ENCODE measurements at regions not wholly inside any gene's neighbourhood (a gene's known extent, or its start where the extent isn't known, plus 50 kb on each side); places are given as distances from the start of the nearest gene placed in this dataset.
"Not testable (repeated sequence)": the region's sequence is repeated elsewhere in the genome, so short reads cannot be mapped to it uniquely, and the experiment has no call there.

DNA sequence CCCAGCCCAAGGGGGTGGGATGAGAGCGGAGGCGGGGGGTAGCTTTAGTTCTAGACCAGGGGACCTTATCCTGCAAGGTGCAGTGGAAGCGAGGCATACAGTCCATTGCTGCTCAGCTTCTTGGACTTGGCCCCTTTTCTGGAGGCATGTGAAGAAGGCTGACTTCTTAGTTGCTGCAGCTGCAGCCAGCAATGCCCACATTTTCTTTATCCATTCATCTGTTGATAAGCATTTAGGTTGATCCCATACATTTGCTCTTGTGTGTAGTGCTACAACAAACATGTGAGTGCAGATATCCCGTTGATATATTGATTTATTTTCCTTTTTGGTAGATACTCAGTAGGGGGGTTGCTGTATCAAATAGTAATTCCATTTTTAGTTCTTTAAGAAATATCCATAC lies 461.2 kb upstream of the IMPG1 start:
- DNase-seq (ENCODE audit: low spot score), result no peak

DNA sequence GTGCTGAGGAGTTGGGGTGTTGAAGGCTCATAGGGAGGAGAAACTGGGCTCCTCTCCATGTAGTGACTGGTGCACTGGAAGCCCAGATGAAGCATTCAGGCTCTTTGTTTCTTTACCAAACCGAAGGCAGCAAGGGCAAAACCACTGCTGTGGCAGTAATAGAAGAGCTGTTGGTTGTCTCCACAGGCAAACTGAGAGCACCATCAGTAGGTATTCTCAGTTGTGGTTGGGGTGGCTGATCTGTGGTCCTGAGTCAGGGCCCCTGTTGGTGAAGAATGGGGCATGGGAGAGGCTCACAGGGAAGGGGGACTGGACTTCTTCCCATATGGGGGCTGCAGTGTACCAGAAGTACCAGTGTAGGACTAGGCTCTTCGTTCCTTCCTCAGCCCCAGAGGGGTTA lies 460.2 kb upstream of the IMPG1 start:
- DNase-seq (ENCODE audit: low spot score), result no peak

DNA sequence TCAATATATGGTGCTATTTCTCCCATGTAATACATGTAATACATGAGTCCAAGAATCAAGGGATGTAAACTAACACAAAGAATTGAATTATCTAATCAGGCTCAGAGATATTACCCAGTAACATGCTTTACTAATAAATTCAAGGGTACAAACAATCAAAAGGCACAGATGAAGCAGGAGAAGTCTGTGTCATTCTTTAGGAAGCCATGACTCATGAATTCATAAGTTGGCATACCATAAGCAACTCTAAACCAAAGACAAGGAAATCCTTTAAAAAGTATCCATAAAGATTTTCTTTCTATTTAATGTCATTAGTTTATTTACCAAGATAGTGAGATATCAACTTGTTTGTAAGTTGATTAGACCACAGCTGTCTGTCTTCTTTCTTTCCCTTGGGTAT lies 446.0 kb upstream of the IMPG1 start:
- peak; percentile 25 for DNase-seq (ENCODE audit: low spot score)

DNA sequence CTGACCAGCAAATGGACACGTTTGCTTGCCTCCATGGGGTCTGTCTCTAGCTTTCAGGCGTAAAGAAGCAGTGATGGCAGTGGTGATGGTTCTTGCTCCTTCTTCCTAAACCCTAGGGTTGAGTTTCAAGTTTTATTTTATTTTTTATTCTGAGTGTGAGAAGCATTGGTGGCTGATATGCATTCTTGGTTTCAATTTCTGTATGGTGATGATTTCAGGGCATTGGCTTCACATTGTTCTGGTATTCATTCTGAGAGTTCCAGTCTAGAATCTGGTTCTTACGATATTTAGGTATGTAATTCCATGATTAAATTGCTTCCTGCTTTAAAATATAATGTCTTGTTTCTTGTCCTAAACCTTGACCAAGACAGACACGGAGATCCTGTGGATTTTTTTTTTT lies 444.5 kb upstream of the IMPG1 start:
- no peak for DNase-seq (ENCODE audit: low spot score)

DNA sequence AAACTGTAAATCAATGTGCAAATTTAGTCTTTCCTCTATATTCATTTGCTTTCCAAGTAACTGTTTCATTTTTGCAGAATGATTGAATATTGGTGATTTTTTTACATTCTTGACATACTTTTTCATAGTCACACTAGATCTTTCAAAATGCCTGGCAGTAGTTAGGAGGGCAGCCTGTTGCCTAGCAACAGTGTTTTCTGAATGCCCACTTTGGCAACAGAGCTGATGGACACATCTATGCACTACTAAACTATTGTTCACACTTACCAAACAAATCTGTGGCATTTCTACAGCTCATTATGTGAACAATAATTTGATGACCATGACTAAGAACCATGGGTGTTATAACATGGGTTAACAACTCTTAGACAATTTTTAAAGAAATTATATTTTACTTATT lies 438.0 kb upstream of the IMPG1 start:
- no peak for DNase-seq (ENCODE audit: low spot score)

DNA sequence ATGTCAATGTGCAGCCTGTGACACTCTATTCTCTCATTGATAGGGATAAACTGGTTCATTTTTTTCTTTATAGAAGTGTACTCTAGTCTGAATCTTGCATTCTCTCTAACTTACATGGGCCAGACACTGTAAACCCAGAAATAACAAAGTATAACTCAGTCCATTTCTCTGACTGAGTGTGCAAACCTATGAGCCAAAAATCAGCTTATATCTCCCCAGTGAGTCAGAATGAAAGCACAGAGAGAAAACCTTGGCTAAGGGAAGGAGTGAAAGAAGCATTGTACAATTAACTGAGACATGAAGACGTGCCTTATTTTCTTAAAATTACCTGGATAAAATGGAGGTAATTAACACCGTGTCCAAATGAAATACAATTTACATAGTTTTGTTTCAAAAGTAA lies 436.9 kb upstream of the IMPG1 start:
- no peak for DNase-seq (ENCODE audit: low spot score)

DNA sequence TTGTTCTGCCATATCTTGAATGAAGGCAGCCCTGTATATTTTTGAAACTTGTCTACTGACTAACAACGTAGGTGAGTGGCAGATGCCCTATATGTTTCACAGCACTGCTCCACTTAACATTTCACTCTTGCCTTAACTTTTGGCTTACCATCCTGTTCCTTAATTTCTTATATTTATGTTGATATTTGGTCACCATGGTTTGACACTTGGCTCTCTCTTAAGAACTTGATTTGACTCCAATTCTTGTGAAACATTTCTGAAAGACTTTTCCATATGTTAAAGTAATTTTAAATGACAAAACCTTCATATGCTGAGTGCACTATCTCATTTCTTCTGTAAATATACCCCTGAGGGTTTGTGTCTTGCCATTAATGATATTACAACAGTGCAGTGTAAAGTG lies 434.3 kb upstream of the IMPG1 start:
- no peak for DNase-seq (ENCODE audit: low spot score)

DNA sequence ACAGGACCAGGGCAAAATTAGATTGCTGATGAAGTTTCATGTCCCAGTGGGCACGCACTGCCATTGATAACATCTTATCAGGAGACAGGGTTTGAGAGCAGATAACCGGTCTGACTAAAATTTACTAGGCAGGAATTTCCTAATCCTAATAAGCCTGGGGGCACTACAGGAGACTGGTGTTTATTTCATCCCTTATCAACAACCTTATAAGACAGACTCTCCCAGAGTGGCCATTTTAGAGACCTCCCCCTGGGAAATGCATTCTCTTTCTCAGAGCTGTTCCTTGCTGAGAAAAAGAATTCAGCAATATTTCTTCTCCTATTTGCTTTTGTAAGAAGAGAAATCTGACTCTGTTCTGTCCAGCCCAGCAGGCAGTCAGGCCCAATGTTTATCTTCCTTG lies 423.4 kb upstream of the IMPG1 start:
- no peak for DNase-seq (ENCODE audit: low spot score)

DNA sequence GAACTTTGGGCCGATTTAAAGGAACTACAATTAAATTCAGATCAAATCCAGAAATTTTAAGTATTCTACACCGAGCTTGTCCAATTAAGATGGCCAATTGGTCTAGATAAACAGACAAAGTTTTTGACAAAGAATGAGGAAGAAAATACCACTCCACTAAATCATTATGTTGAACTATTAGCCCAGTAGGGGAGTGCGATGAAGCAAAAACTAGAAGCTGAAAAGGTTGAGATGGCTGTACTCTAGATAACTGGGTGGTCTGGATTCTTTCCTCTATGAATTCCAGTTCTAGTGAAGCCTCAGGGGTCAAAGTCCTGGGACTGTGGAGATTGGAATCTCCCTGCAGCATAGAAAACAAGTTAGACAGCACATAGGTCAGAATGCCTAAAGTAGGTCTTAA lies 418.9 kb upstream of the IMPG1 start:
- not testable (repeated sequence) for DNase-seq (ENCODE audit: low spot score)

DNA sequence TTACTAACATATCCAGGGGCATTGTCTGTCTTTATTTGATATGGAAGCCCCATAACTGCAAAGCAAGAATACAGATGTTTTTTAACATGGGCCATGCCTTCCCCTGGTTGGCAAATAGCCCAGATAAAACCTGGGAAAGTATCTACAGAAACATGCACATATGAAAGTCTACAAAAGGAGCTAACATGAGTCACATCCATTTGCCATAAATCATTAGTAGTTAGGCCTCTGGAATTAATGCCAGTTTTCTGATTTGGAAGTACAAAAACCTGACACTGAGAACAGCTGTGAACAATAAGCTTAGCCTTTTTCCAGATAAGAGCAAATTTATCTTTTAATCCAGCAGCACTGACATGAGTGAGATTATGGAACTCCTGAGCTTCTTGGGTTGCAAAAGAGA lies 418.0 kb upstream of the IMPG1 start:
- no peak for DNase-seq (ENCODE audit: low spot score)

DNA sequence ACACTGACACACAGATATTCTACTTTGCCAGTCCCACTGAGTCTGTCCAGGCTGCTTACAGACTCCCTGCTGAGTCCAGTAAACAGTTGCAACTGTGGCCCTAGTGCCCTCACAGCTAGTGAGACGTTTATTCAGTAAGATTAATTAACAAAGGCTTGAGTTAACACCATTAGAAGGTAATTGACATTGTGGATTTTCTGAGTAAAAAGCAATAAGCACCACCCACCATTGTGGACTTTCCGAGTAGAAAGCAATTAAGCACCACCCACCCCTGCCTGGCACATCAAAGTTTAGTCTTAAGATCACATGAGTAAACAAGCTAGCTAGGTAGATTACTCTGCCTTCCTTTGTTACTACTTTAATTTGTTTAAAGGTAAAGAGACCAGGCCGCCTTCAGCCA lies 408.6 kb upstream of the IMPG1 start:
- DNase-seq (ENCODE audit: low spot score), result no peak

DNA sequence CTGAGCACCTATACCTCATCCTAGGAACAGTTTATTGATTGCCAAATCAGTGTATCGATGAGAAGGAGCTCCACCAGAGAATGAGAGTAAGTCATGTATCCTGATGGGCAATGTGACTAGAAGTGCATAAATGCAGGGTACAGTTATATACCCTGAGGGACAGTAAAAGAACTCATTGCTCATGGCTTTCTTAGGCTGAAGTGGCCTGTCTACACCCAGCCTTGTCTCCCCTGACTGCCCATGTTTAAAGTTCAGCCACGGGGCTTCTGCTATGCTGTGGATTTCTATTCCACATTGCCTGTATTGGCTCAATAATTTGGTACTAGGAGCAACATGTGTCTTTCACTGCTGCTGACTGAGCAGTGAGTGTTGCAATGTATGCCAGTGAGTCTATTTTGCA lies 400.4 kb upstream of the IMPG1 start:
- DNase-seq (ENCODE audit: low spot score), result no peak

DNA sequence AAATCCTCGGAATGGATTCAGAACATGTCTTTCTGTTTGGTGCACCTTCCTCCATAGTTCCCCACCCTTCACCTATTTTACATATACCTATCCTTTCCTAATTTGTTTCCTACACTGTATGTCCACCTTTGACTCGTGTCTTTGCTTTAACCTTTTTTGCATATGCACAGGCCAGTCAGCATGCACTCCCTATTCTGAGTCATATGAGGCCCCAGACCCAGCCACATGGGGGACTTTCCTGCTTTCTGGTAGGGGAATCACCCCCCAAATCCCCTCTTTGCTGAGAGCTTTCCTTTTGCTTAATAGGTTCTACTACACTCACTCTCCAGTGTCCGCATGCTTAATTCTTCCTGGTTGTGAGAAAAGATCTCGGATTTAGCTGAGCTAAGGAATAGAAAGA lies 393.8 kb upstream of the IMPG1 start:
- DNase-seq (ENCODE audit: low spot score), result no peak

DNA sequence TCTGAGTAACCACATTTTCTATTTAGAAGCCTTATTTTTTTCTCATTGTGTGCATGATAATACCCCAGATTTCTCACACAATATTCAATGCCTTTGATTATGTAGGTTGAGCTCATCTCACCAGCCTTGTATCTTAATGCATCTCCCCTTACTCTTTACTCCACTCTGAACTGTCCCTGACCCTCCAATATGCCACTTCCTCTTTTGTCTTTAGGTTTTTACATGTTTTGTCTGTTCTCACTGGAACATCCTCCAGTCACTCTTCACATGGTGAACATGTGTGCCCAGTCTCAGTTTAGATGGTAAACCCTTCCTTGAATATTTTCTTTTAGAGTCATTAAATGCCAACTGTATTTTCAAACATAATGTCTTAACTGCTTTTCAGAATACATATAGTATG lies 392.9 kb upstream of the IMPG1 start:
- DNase-seq (ENCODE audit: low spot score), result no peak

DNA sequence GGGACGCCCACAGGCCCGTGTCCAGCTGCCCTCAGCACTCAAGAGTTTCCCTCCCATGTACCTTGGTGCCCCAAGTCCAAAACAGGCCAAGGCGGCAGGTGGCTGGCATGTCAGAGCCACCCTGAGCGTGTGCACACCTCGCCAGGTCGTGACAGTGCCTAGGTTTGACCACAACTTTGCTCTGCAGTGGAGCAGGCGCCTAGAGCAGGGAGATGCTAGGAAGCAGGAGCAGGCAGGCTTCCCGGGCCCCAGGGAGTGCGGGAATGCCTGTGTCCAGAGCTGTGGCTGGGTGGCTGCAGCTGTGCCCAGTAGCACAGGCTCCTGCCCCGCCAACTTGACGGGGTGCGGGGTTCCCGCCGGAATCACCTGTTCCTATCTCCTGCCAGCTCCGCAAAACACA lies 380.8 kb upstream of the IMPG1 start:
- DNase-seq (ENCODE audit: low spot score), result no peak

DNA sequence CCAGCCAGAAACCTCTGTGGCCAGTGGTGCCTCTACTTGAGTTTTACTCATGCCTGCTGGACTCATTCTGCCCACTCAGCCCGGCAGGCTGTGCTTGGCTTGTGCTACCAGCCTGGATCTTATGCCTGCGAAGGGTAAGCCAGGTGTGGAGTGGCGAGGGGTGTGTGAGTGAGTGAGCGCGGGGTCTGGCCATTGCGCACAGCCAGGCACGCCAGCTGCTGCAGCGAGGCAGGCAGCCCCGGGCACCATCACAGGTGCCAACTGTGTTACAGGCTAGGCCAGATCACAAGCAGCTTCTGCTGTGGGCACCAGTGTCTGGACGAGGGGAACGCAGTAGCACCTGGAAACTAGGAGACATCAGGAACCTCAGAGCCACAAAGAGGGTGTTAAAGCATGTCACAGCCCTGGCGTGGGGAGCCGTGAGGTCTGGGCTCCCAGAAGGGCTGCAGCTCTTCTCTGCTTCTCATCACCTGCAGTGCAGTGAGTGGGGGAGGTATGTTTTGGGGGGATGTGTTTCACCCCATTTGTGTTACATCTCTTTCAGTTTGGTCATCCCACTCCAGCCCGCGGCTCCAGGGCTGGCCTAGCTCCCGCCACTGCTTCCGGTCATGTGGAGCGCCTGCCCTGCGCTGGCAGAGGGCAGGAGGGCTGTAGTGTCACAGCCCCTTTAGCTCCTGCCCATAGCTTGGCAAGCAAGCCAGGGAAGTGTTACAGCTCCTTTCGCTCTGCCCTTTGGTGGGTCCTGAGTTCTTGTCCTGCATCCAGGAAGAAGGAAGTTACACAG lies 379.7 kb upstream of the IMPG1 start:
- DNase-seq (ENCODE audit: low spot score), result no peak

DNA sequence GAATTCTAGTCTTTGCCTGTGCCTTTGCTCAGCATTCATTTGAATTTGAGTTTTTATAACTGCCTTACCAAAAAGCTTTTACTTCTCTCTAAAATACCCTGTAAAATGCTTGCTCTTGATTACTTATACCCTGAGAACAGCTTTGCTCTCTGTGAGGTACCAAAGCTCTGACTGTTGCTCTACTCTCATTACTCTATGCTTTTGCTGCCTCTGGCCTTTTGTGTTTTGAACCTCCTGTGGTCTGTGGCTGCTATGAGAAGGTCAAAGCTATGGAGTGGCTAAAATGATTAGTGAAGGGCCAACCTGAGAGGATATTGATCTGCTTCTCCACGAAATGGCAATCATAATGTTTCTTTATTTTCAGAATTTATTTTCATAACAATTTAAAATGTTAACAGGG lies 375.6 kb upstream of the IMPG1 start:
- no peak for DNase-seq (ENCODE audit: low spot score)

DNA sequence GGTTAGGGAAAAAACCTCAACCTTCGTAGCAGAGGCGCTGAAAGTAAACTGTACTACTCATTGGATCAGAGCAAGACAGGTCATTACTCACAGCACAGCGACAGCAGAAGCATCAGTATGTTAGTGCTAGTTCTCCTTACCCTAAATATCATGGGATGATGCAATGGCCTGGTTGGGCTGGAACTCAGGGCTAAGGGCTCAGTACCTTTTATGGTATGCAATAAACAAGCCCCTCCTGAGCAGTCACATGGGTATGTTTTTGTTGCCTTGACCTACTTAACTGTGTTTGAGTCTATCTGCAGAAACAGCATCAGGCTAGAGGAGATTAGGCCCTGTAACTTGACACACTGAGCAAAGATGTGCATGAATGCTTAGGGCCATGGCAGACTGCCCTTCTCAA lies 369.4 kb upstream of the IMPG1 start:
- DNase-seq (ENCODE audit: low spot score), result no peak

DNA sequence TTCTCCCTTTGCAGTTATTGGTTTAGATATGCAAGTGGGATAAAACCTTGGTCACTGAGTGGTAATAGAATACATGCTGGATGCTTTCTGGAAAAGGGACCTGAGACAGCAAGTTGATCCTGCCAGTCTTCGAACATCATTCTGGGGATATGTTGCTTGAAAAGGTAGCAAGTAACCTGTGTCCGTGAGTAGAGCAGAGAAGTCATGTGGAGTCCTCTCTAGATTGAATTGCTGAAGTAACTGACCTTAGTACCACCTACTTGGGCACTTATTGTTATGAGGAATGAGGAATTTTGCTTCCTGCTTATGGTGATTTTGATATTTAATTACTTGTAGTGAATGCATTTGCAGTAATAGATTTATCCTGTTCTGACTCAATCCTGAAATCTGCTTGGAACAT lies 367.3 kb upstream of the IMPG1 start:
- no peak for DNase-seq (ENCODE audit: low spot score)

DNA sequence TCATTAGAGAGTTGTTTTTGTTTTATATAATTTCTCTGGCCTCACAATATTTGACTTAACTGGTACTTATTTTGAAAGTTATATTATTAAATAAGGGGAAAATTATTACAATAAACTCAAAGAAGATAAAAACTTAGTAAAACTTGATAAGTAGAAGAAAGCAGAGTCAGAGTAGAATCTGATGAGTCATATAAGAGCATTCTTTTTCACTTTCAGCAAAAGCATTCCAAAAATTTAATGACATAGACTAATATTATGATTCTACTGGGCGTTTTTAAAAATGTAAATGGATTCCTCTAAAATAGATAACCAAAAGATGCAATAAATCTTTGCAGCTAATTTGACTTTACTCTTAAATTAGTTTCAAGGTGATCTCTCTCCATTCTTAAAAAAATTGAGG lies 366.3 kb upstream of the IMPG1 start:
- no peak for DNase-seq (ENCODE audit: low spot score)

DNA sequence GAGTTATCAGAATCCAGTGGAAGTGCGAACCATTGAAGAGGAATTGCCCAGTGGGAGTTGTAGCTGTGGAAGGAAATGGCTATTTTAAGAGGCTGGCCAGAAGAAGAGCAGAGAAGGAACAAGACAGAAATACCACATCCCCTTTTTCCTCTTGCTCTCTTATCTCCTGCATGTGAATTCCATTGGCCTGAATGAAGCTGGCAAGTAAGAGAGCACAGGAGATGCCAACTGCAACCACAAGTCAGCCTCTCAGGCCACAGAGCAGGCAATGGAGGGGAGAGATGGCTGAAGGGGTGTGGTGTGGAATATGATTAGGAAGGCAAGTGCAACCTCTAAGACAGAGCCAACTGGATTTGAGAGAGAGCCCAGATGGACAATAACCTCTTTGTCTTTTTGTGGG lies 362.7 kb upstream of the IMPG1 start:
- DNase-seq (ENCODE audit: low spot score), result no peak

DNA sequence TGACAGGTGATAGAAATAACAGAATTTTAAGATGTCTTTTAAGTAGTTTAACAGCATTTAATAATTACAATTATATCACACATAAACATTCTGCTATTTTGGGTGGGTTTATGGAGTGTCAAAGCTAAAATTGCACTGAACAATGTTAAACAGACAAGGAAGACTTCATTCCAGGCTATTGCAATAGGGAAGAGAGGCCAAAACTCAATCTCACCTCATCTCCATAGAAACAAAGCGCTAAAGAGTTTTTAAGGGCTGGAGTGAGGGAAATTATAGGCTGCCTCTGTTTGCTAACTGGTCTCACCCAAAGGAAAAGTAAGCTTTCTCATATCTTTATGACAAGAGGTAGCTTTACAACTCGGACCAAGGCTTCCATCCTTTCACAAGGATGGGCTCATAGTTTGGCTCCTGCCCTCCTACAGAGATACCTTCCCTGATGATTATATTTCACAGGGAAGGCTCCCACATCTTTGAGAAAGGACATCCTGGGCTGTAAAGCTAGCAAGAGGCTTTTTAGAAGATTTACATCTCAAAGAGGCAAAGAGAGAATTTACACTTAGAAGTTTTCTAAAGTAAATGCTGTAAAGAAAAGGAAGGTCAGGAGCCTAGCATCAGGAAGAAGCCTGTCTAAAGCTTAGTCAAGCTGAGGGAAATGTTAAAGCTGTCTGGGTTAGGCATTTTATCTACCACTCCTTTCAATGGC lies 350.2 kb upstream of the IMPG1 start:
- DNase-seq (ENCODE audit: low spot score), result no peak

DNA sequence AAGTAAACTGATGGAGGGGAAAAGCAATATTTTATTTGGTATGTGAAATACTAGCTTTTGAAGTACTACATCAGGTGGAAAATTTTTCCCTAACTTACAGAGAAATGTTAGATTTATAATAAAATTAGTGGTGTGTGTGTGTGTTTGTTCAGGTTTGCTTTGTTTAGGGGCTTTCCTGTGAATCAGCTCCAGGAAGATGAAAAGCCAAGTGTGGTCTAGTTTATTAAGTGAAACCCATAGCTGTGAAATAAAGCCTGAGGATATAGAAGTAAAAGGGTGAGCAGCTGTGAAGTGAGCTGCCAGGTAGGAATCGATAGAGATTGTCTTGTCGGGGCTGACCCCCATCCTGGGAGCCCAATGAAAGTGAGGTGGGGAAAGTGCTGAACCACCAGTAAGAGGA lies 347.6 kb upstream of the IMPG1 start:
- DNase-seq (ENCODE audit: low spot score), result no peak
